Loucy (cell line): ENCODE measurements at regions not wholly inside any gene's neighbourhood (a gene's known extent, or its start where the extent isn't known, plus 50 kb on each side); places are given as distances from the start of the nearest gene placed in this dataset.

Source experiments
- H2AFZ ChIP-seq: fragments of 200-600 bp; sonication (generic); 2 replicates; pipeline ENCODE4 v1.6.0; 2016; ENCODE audit warnings: antibody characterized with exemption, mild to moderate bottlenecking, low read length, moderate library complexity
- H3F3A ChIP-seq: fragments of 200-600 bp; 2 replicates; pipeline ENCODE4 v1.6.0; 2016; ENCODE audit warnings: antibody characterized with exemption, low read depth, mild to moderate bottlenecking
- H3K27me3 ChIP-seq: fragments of 200-600 bp; sonication (generic); 2 replicates; pipeline ENCODE4 v1.6.1; 2014; ENCODE audit warnings: low read length, mild to moderate bottlenecking; ENCODE audit not compliant: insufficient read depth, poor library complexity, severe bottlenecking
- H3K36me3 ChIP-seq: fragments of 200-600 bp; sonication (generic); 2 replicates; pipeline ENCODE4 v1.6.1; 2016; ENCODE audit warnings: low read length; ENCODE audit not compliant: insufficient read depth
- H3K4me1 ChIP-seq: fragments of 200-600 bp; sonication (generic); 2 replicates; pipeline ENCODE4 v1.5.1; 2014; ENCODE audit warnings: low read length, mild to moderate bottlenecking; ENCODE audit not compliant: insufficient read depth, poor library complexity, severe bottlenecking
- H3K4me2 ChIP-seq: fragments of 200-600 bp; sonication (generic); 2 replicates; pipeline ENCODE4 v1.6.0; 2014; ENCODE audit warnings: antibody characterized with exemption, low read length, low read depth, mild to moderate bottlenecking; ENCODE audit not compliant: poor library complexity, severe bottlenecking
- H3K4me3 ChIP-seq: fragments of 200-600 bp; sonication (generic); 2 replicates; pipeline ENCODE4 v1.5.1; 2014; ENCODE audit warnings: low read length, mild to moderate bottlenecking, mixed read lengths; ENCODE audit not compliant: poor library complexity, severe bottlenecking
- H3K79me2 ChIP-seq: fragments of 200-600 bp; sonication (generic); 2 replicates; pipeline ENCODE4 v1.6.1; 2014; ENCODE audit warnings: low read length; ENCODE audit not compliant: insufficient read depth
- H3K9ac ChIP-seq: fragments of 200-600 bp; sonication (generic); 2 replicates; pipeline ENCODE4 v1.6.0; 2014; ENCODE audit warnings: mild to moderate bottlenecking, low read depth, low read length, moderate library complexity; ENCODE audit not compliant: poor library complexity, severe bottlenecking
- H3K9me2 ChIP-seq: fragments of 200-600 bp; sonication (generic); replicated peaks from 2 replicates; pipeline ENCODE4 v1.6.1; 2016; ENCODE audit warnings: low read depth, low read length, mixed read lengths
- H3K9me3 ChIP-seq: fragments of 200-600 bp; sonication (generic); 2 replicates; pipeline ENCODE4 v1.6.1; 2014; ENCODE audit warnings: mild to moderate bottlenecking, antibody characterized with exemption, low read length, low read depth; ENCODE audit not compliant: insufficient read depth
- H4K20me1 ChIP-seq: fragments of 200-600 bp; sonication (generic); 2 replicates; pipeline ENCODE4 v1.6.0; 2014; ENCODE audit warnings: antibody characterized with exemption, low read length, mild to moderate bottlenecking; ENCODE audit not compliant: insufficient read depth, poor library complexity, severe bottlenecking
- CTCF ChIP-seq: fragments of 200-600 bp; sonication (generic); conservative IDR thresholded peaks from 2 replicates; pipeline ENCODE4 v1.5.1; 2014; ENCODE audit warnings: mild to moderate bottlenecking, antibody characterized with exemption, low read length
- EZH2phosphoT487 ChIP-seq: fragments of 200-600 bp; IDR thresholded peaks from 2 replicates; pipeline ENCODE4 v1.6.1; 2018; ENCODE audit warnings: antibody characterized with exemption, mild to moderate bottlenecking, moderate library complexity, borderline replicate concordance

GRCh38 chr7:131148258-131148657 lies 179.4 kb upstream of the MKLN1 start:
- no peak for TF ChIP-seq EZH2phosphoT487
- no peak for TF ChIP-seq CTCF
- no peak overlapping the region for H3K4me2 ChIP-seq

DNA sequence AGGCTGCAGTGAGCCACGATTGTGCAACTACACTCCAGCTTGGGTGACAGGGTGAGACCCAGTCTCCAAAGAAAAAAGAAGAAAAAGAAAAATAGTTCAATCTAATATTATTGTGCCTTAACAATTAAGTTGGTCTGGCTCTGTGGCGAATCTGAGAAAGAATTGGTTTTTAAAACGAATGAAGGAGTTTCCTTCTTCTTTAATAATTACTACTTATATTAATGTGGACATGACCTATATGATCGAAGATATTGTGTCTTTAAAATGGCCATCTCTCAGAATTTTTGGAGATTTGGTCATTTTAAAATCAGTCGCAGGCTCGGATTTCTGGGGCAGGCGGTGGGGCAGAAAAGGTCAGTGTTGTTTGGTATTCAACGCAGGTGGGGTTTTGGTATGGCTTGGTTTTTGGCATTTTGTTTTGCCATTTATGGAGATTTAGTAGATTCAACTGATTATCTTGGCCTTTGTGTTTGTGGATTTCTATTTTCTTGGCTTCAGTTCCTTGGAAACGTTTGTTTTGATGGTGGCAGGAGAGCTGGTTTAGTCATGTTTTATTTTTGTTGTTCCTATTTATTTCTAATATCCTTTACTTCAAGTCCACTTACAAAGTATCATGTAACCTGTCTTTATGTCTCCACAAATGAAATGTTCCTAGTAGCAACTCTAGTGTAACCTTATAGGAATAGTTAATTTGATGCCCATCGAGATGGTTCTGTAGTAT lies 178.8 kb upstream of the MKLN1 start:
- Histone ChIP-seq H3K9me2 (no peaks in the 10 kb centered on the region), H3K27me3 (no peaks in the 10 kb centered on the region), H3K4me1 (no peaks in the 10 kb centered on the region), H3K4me2 (no peak overlapping the region), H3K4me3 (no peak overlapping the region), H2AFZ (no peak overlapping the region), H3F3A (no peaks in the 10 kb centered on the region), H3K79me2 (no peaks in the 10 kb centered on the region), H3K9me3 (no peaks in the 10 kb centered on the region), H3K36me3 (no peaks in the 10 kb centered on the region), H3K9ac (no peak overlapping the region), H4K20me1 (no peaks in the 10 kb centered on the region)
- TF ChIP-seq CTCF = no peak
- no peak for TF ChIP-seq EZH2phosphoT487

More at GRCh38 chr7:131148258-131148657, 179.4 kb upstream of the MKLN1 start:
- Histone ChIP-seq H3K9me2 (no peaks in the 10 kb centered on the region), H2AFZ (no peak overlapping the region), H3K36me3 (no peaks in the 10 kb centered on the region), H3K4me3 (no peak overlapping the region), H4K20me1 (no peaks in the 10 kb centered on the region), H3F3A (no peaks in the 10 kb centered on the region), H3K27me3 (no peaks in the 10 kb centered on the region), H3K9me3 (no peaks in the 10 kb centered on the region), H3K4me1 (no peaks in the 10 kb centered on the region), H3K9ac (no peak overlapping the region), H3K79me2 (no peaks in the 10 kb centered on the region)

DNA sequence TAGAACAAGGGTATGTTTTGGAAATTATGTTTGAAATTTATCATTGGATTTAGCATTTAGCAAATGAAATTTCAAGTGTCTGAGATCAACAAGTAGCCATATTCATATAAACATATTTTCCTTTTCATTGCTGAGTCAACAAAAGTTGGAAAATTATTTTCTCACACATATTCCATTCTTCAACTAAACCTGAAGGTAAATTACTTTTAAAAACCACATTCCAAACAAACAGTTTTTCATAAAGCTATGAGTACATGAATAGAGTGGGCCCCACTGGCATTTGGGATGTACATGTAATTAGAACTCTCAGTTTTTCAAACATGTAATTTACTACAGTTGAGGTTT lies 178.3 kb upstream of the MKLN1 start:
- Histone ChIP-seq H3F3A (no peaks in the 10 kb centered on the region), H3K4me3 (no peak overlapping the region), H3K79me2 (no peaks in the 10 kb centered on the region), H3K9ac (no peak overlapping the region), H3K9me2 (no peaks in the 10 kb centered on the region), H3K27me3 (no peaks in the 10 kb centered on the region), H2AFZ (no peak overlapping the region), H4K20me1 (no peaks in the 10 kb centered on the region), H3K4me1 (no peaks in the 10 kb centered on the region), H3K9me3 (no peaks in the 10 kb centered on the region), H3K36me3 (no peaks in the 10 kb centered on the region), H3K4me2 (no peak overlapping the region)
- TF ChIP-seq EZH2phosphoT487 (no peak), CTCF (no peak)
